Heart left ventricle (tissue), 13 donors: ENCODE measurements at regions not wholly inside any gene's neighbourhood (a gene's known extent, or its start where the extent isn't known, plus 50 kb on each side); places are given as distances from the start of the nearest gene placed in this dataset.

ENCODE experiments used
- CTCF ChIP-seq, 12 donors: fragments of 200-600 bp; sonication (generic) in 4 of 12; IDR thresholded peaks; one replicate each; pipeline versions ENCODE4 v1.5.0 to v1.8.0; 2018 to 2022; ENCODE audit warnings: antibody characterized with exemption in 12 of 12, mild to moderate bottlenecking in 5 of 12
- POLR2A ChIP-seq, 2 donors: fragments of 450-650 bp; IDR thresholded peaks; one replicate each; pipeline ENCODE4 v1.6.1; 2017; ENCODE audit warnings: antibody characterized with exemption in 2 of 2, mild to moderate bottlenecking in 2 of 2, moderate library complexity in 2 of 2
- donor health status: ischemic (EF 13 %, LVEDD 7.1; RV severe dilation, severe dysfunction).
- donor health status: DM: no; HTN: yes; CAD: no.
- donor health status: DM: no; HTN: no; CAD: no.
- donor health status: ischemic (EF 25% LVEDD 6.9; RV normal size, moderate dysfunction).
- donor health status: ischemic (EF 25% LVEDD 5.7; RV mildly dilated, moderate dysfunction).
- donor health status: ischemic (EF 35%, LVEDD 5.7; RV mildly dilated, moderate dysfunction).
- donor health status: nonischemic (EF 11% LVEDD 7.7; RV severe dilation, severe dysfunction).
- donor health status: DM: yes; HTN: yes; CAD: no.
- donor health status: PGD.
- donor health status: ischemic (EF 29% LVEDD 5.4; RV normal size, mild dysfunction).
- donor health status: nonischemic (EF 23%, LVEDD 6.1; RV moderate dilation, normal function).

- TF ChIP-seq CTCF (IDR thresholded peaks at IDR 0.05), result no peak
- TF ChIP-seq POLR2A (IDR thresholded peaks at IDR 0.05), result no peak
Observed at GRCh38 chr17:70794738-70795137, 625.4 kb downstream of the KCNJ2 start.
